Endometrium (tissue), 2 donors: ENCODE measurements at regions not wholly inside any gene's neighbourhood (a gene's known extent, or its start where the extent isn't known, plus 50 kb on each side); places are given as distances from the start of the nearest gene placed in this dataset.
A peak's percentile ranks its signal among the peaks of the same experiment; 100 is the strongest.

Source experiments
- FAIRE-seq: peaks from 2 replicates; lab custom pipeline; 2012; peaks lifted over from hg19 to GRCh38; lab: Jason Lieb, UNC
- donor health status: control.
- donor health status: control.

- FAIRE-seq = no peak
Measured at GRCh38 chr13:99860745-99861144, 110.8 kb downstream of the ZIC5 start.

- FAIRE-seq = no peak
Measured at GRCh38 chr13:99859178-99860177, 112.1 kb downstream of the ZIC5 start.

- FAIRE-seq = peak; percentile 46
Measured at GRCh38 chr13:99857738-99858137, 113.8 kb downstream of the ZIC5 start.

- FAIRE-seq = no peak
Measured at GRCh38 chr13:99855526-99856420, 115.8 kb downstream of the ZIC5 start.

GRCh38 chr13:99854366-99854765, 117.2 kb downstream of the ZIC5 start:
- FAIRE-seq = no peak

- no peak for FAIRE-seq
Measured at GRCh38 chr13:99847318-99847750, 124.2 kb downstream of the ZIC5 start.

- FAIRE-seq = no peak
Measured at GRCh38 chr13:99845161-99845874, 126.2 kb downstream of the ZIC5 start.

- FAIRE-seq = no peak
Measured at GRCh38 chr13:99844421-99844820, 127.1 kb downstream of the ZIC5 start.

GRCh38 chr13:99843872-99844271, 127.7 kb downstream of the ZIC5 start:
- FAIRE-seq = no peak

GRCh38 chr13:99842405-99842804, 129.2 kb downstream of the ZIC5 start:
- no peak for FAIRE-seq

- FAIRE-seq = no peak
Measured at GRCh38 chr13:99836291-99836690, 135.3 kb downstream of the ZIC5 start.

GRCh38 chr13:99835442-99835841, 136.1 kb downstream of the ZIC5 start:
- FAIRE-seq = no peak

GRCh38 chr13:99834246-99834645, 137.3 kb downstream of the ZIC5 start:
- FAIRE-seq = no peak

- no peak for FAIRE-seq
Measured at GRCh38 chr13:99832347-99832746, 139.2 kb downstream of the ZIC5 start.

GRCh38 chr13:99830931-99831330, 140.6 kb downstream of the ZIC5 start:
- no peak for FAIRE-seq

- no peak for FAIRE-seq
Measured at GRCh38 chr13:99829593-99830239, 141.9 kb downstream of the ZIC5 start.

GRCh38 chr13:99829161-99829560, 142.4 kb downstream of the ZIC5 start:
- no peak for FAIRE-seq

- FAIRE-seq = no peak
Measured at GRCh38 chr13:99828735-99829134, 142.8 kb downstream of the ZIC5 start.

GRCh38 chr13:99828123-99828522, 143.4 kb downstream of the ZIC5 start:
- FAIRE-seq = no peak

GRCh38 chr13:99827011-99827772, 144.4 kb downstream of the ZIC5 start:
- FAIRE-seq = no peak

- FAIRE-seq = no peak
Measured at GRCh38 chr13:99823961-99824360, 147.6 kb downstream of the ZIC5 start.
